Renal cortical epithelial cell (primary cell): ENCODE measurements at regions not wholly inside any gene's neighbourhood (a gene's known extent, or its start where the extent isn't known, plus 50 kb on each side); places are given as distances from the start of the nearest gene placed in this dataset.

Source experiments
- DNase-seq: peaks from one replicate; pipeline ENCODE4 v3.0.0-alpha.2; 2011; ENCODE audit warnings: low read depth

GRCh38 chr14:95382747-95383146 lies 63.0 kb upstream of the CLMN start:
- no peak for DNase-seq

GRCh38 chr14:95381726-95382125 lies 62.0 kb upstream of the CLMN start:
- DNase-seq: no peak

GRCh38 chr14:95380350-95381042 lies 60.8 kb upstream of the CLMN start:
- DNase-seq: no peak

GRCh38 chr14:95379634-95380033 lies 59.9 kb upstream of the CLMN start:
- DNase-seq: no peak

GRCh38 chr14:95375539-95376109 lies 55.9 kb upstream of the CLMN start:
- no peak for DNase-seq

- no peak for DNase-seq
Observed at GRCh38 chr14:95374239-95374997, 54.7 kb upstream of the CLMN start.

- no peak for DNase-seq
Observed at GRCh38 chr14:95370076-95370475, 50.4 kb upstream of the CLMN start.
